Mammary epithelial cell (primary cell): ENCODE measurements at regions not wholly inside any gene's neighbourhood (a gene's known extent, or its start where the extent isn't known, plus 50 kb on each side); places are given as distances from the start of the nearest gene placed in this dataset.

ENCODE experiments used
- EZH2 ChIP-seq: IDR thresholded peaks from 2 replicates; pipeline ENCODE4 v1.6.1; 2012; ENCODE audit warnings: low read length, inconsistent platforms, borderline replicate concordance
- TF ChIP-seq, protein P1 (sequence below), 2 donors: IDR thresholded peaks in 1 of 2; conservative IDR thresholded peaks in 1 of 2; 2 replicates each; pipeline ENCODE4 v1.5.1; 2011 to 2012; ENCODE audit warnings: inconsistent platforms in 2 of 2, low read length in 2 of 2, mild to moderate bottlenecking in 2 of 2, control low read depth in 1 of 2, low read depth in 1 of 2; ENCODE audit not compliant: insufficient read depth in 1 of 2; ENCODE audit errors: extremely low read depth in 1 of 2

DNA sequence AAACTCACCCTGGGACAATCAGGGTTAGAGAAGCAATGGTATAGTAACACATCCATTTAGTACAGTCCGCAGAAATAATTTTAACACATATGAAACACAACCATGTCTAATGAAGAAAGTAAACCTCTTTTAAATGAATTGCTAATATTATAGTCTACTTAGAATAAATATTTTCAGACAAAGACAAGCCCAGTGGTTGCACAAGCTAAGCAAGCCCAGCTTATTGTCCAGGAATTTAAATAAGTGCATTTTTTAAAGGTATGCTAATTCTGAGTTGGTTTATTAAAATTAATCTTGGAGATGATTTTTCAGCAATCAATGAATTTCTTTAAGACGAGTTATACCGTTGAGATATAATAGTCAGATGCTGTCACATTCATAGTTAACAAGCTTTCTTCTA, 118.8 kb upstream of the BLID start:
- TF ChIP-seq, protein P1, sequence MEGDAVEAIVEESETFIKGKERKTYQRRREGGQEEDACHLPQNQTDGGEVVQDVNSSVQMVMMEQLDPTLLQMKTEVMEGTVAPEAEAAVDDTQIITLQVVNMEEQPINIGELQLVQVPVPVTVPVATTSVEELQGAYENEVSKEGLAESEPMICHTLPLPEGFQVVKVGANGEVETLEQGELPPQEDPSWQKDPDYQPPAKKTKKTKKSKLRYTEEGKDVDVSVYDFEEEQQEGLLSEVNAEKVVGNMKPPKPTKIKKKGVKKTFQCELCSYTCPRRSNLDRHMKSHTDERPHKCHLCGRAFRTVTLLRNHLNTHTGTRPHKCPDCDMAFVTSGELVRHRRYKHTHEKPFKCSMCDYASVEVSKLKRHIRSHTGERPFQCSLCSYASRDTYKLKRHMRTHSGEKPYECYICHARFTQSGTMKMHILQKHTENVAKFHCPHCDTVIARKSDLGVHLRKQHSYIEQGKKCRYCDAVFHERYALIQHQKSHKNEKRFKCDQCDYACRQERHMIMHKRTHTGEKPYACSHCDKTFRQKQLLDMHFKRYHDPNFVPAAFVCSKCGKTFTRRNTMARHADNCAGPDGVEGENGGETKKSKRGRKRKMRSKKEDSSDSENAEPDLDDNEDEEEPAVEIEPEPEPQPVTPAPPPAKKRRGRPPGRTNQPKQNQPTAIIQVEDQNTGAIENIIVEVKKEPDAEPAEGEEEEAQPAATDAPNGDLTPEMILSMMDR (conservative IDR thresholded peaks at IDR 0.05 in 1 of 2, IDR thresholded peaks at IDR 0.05 in 1 of 2; ENCODE audit: extremely low read depth in 1 of 2, insufficient read depth in 1 of 2, low read depth in 1 of 2, low read length in 2 of 2), result no peak
- no peak for TF ChIP-seq EZH2
